Glutamatergic neuron (in vitro differentiated cells): ENCODE measurements at regions not wholly inside any gene's neighbourhood (a gene's known extent, or its start where the extent isn't known, plus 50 kb on each side); places are given as distances from the start of the nearest gene placed in this dataset.
"Not testable (repeated sequence)": the region's sequence is repeated elsewhere in the genome, so short reads cannot be mapped to it uniquely, and the experiment has no call there.

ENCODE experiments used
- DNase-seq: peaks from one replicate; pipeline ENCODE4 v3.0.0; 2022
- H3K27ac Mint-ChIP-seq: one replicate; pipeline ENCODE4 v1.8.0; 2020; ENCODE audit warnings: mild to moderate bottlenecking, mixed read lengths, inconsistent platforms; ENCODE audit not compliant: unreplicated experiment
- H3K27me3 Mint-ChIP-seq: one replicate; pipeline ENCODE4 v1.8.0; 2020; ENCODE audit warnings: mild to moderate bottlenecking, moderate library complexity, mixed read lengths, inconsistent platforms; ENCODE audit not compliant: unreplicated experiment
- H3K36me3 Mint-ChIP-seq: one replicate; pipeline ENCODE4 v1.8.0; 2020; ENCODE audit warnings: mild to moderate bottlenecking, mixed read lengths, inconsistent platforms; ENCODE audit not compliant: unreplicated experiment
- H3K4me1 Mint-ChIP-seq: one replicate; pipeline ENCODE4 v1.8.0; 2020; ENCODE audit warnings: mild to moderate bottlenecking, low read depth, mixed read lengths, inconsistent platforms; ENCODE audit not compliant: unreplicated experiment
- H3K4me3 Mint-ChIP-seq: one replicate; pipeline ENCODE4 v1.8.0; 2020; ENCODE audit warnings: mild to moderate bottlenecking, mixed read lengths, inconsistent platforms; ENCODE audit not compliant: unreplicated experiment
- H3K9me3 Mint-ChIP-seq: one replicate; pipeline ENCODE4 v1.8.0; 2020; ENCODE audit warnings: mild to moderate bottlenecking, moderate library complexity, mixed read lengths, inconsistent platforms; ENCODE audit not compliant: unreplicated experiment
- CTCF ChIP-seq: fragments of 200-600 bp; sonication (generic); IDR thresholded peaks from one replicate; pipeline ENCODE4 v1.5.0; 2021; ENCODE audit not compliant: partially characterized antibody, unreplicated experiment

- Mint-ChIP-seq H3K27me3 (peaks cover 7% of the 10 kb centered on the region), H3K9me3 (peaks cover 2% of the 10 kb centered on the region), H3K4me1 (peaks cover 4% of the 10 kb centered on the region), H3K36me3 (no peaks in the 10 kb centered on the region), H3K27ac (no peak overlapping the region), H3K4me3 (no peak overlapping the region)
- DNase-seq, result no peak
- TF ChIP-seq CTCF, result no peak
These were observed 622.8 kb upstream of the ZNF385D start for GRCh38 chr3:22373827-22374226.

GRCh38 chr3:22377421-22377820, 626.4 kb upstream of the ZNF385D start:
- no peak overlapping the region for H3K27ac Mint-ChIP-seq
- no peak overlapping the region for H3K4me3 Mint-ChIP-seq
- H3K36me3 Mint-ChIP-seq, result no peaks in the 10 kb centered on the region
- DNase-seq, result no peak
- peaks cover 8% of the 10 kb centered on the region for H3K4me1 Mint-ChIP-seq
- H3K27me3 Mint-ChIP-seq, result peaks cover 7% of the 10 kb centered on the region
- peaks cover 2% of the 10 kb centered on the region for H3K9me3 Mint-ChIP-seq
- no peak for TF ChIP-seq CTCF

GRCh38 chr3:22378869-22379268, 627.9 kb upstream of the ZNF385D start:
- no peak overlapping the region for H3K4me3 Mint-ChIP-seq
- TF ChIP-seq CTCF, result no peak

GRCh38 chr3:22380253-22380652, 629.2 kb upstream of the ZNF385D start:
- no peak for TF ChIP-seq CTCF
- Mint-ChIP-seq H3K27me3 (no peaks in the 10 kb centered on the region), H3K9me3 (no peaks in the 10 kb centered on the region), H3K4me3 (no peak overlapping the region), H3K36me3 (no peaks in the 10 kb centered on the region), H3K4me1 (peaks cover 5% of the 10 kb centered on the region), H3K27ac (no peak overlapping the region)
- no peak for DNase-seq

More at GRCh38 chr3:22378869-22379268, 627.9 kb upstream of the ZNF385D start:
- DNase-seq, result no peak
- H3K27me3 Mint-ChIP-seq, result no peaks in the 10 kb centered on the region
- H3K36me3 Mint-ChIP-seq, result no peaks in the 10 kb centered on the region
- peaks cover 5% of the 10 kb centered on the region for H3K4me1 Mint-ChIP-seq
- H3K27ac Mint-ChIP-seq, result no peak overlapping the region
- H3K9me3 Mint-ChIP-seq, result no peaks in the 10 kb centered on the region

GRCh38 chr3:22381564-22381963, 630.6 kb upstream of the ZNF385D start:
- H3K4me3 Mint-ChIP-seq, DNase-seq, H3K27ac Mint-ChIP-seq, H3K27me3 Mint-ChIP-seq, H3K4me1 Mint-ChIP-seq, H3K36me3 Mint-ChIP-seq, H3K9me3 Mint-ChIP-seq: not testable (repeated sequence)

- no peaks in the 10 kb centered on the region for H3K27me3 Mint-ChIP-seq
- H3K9me3 Mint-ChIP-seq, result peaks cover 3% of the 10 kb centered on the region
- no peak overlapping the region for H3K27ac Mint-ChIP-seq
- H3K36me3 Mint-ChIP-seq, result no peaks in the 10 kb centered on the region
- no peak for TF ChIP-seq CTCF
- peaks cover 5% of the 10 kb centered on the region for H3K4me1 Mint-ChIP-seq
- no peak for DNase-seq
- no peak overlapping the region for H3K4me3 Mint-ChIP-seq
These were observed 632.3 kb upstream of the ZNF385D start for GRCh38 chr3:22383285-22383684.
